ENCODE measurements at regions not wholly inside any gene's neighbourhood (a gene's known extent, or its start where the extent isn't known, plus 50 kb on each side); places are given as distances from the start of the nearest gene placed in this dataset.

GRCh38 chr12:91384806-91385205 lies 202.2 kb upstream of the DCN start:
- peaks cover 35% of the 10 kb centered on the region for H3K4me1 ChIP-seq
- no peaks in the 10 kb centered on the region for H3K9me3 ChIP-seq
- no peaks in the 10 kb centered on the region for H3K36me3 ChIP-seq
- no peak overlapping the region for H3K4me3 ChIP-seq
- no peaks in the 10 kb centered on the region for H3K27me3 ChIP-seq
- DNase-seq (ENCODE audit: extremely low spot score in 2 of 2) = no peak
- no peak overlapping the region for H3K27ac ChIP-seq
- intact Hi-C loops (cut with DNase I) = no loop called here
- no peak for TF ChIP-seq POLR2A (IDR thresholded peaks at IDR 0.05)
- TF ChIP-seq, protein P1, sequence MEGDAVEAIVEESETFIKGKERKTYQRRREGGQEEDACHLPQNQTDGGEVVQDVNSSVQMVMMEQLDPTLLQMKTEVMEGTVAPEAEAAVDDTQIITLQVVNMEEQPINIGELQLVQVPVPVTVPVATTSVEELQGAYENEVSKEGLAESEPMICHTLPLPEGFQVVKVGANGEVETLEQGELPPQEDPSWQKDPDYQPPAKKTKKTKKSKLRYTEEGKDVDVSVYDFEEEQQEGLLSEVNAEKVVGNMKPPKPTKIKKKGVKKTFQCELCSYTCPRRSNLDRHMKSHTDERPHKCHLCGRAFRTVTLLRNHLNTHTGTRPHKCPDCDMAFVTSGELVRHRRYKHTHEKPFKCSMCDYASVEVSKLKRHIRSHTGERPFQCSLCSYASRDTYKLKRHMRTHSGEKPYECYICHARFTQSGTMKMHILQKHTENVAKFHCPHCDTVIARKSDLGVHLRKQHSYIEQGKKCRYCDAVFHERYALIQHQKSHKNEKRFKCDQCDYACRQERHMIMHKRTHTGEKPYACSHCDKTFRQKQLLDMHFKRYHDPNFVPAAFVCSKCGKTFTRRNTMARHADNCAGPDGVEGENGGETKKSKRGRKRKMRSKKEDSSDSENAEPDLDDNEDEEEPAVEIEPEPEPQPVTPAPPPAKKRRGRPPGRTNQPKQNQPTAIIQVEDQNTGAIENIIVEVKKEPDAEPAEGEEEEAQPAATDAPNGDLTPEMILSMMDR (IDR thresholded peaks at IDR 0.05) = no peak
- no peak for TF ChIP-seq POLR2AphosphoS5 (IDR thresholded peaks at IDR 0.05; ENCODE audit: insufficient read depth in 1 of 2, low read depth in 1 of 2)

GRCh38 chr12:91384366-91384765 lies 201.7 kb upstream of the DCN start:
- H3K27me3 ChIP-seq = no peaks in the 10 kb centered on the region
- peaks cover 38% of the 10 kb centered on the region for H3K4me1 ChIP-seq
- H3K4me3 ChIP-seq = no peak overlapping the region
- DNase-seq (ENCODE audit: extremely low spot score in 2 of 2) = no peak
- H3K9me3 ChIP-seq = no peaks in the 10 kb centered on the region
- H3K36me3 ChIP-seq = no peaks in the 10 kb centered on the region
- intact Hi-C loops (cut with DNase I) = no loop called here
- H3K27ac ChIP-seq = no peak overlapping the region
- TF ChIP-seq POLR2A (IDR thresholded peaks at IDR 0.05) (no peak), POLR2AphosphoS5 (IDR thresholded peaks at IDR 0.05; ENCODE audit: insufficient read depth in 1 of 2, low read depth in 1 of 2) (no peak)
- TF ChIP-seq, protein P1 (IDR thresholded peaks at IDR 0.05) = no peak

DNA sequence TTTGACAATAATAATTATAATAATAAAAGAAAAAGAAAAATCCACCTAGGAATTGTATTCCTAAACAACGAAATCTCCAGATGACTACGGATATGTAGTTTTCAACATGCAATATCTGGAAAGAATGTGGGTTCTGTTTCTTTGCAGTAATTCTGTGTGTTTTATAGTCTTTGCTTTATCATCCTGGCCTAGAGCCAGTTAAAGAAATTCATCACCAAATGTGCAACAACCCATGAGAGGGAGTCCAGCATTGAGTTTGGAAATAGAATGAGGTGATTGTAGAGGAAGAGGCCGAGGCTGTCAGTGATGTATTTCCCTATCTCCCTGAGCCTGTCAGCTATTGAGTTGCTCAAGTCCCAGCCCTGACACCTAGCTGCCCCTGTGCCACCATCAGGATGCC lies 200.5 kb upstream of the DCN start:
- no peak for DNase-seq (ENCODE audit: extremely low spot score in 2 of 2)
- H3K36me3 ChIP-seq = no peaks in the 10 kb centered on the region
- no peak overlapping the region for H3K27ac ChIP-seq
- no peaks in the 10 kb centered on the region for H3K9me3 ChIP-seq
- no peak overlapping the region for H3K4me3 ChIP-seq
- H3K4me1 ChIP-seq = peaks cover 26% of the 10 kb centered on the region
- intact Hi-C loops (cut with DNase I) = no loop called here
- H3K27me3 ChIP-seq = no peaks in the 10 kb centered on the region
- TF ChIP-seq POLR2AphosphoS5 (IDR thresholded peaks at IDR 0.05; ENCODE audit: insufficient read depth in 1 of 2, low read depth in 1 of 2) (no peak), POLR2A (IDR thresholded peaks at IDR 0.05) (no peak)
- TF ChIP-seq, protein P1 (IDR thresholded peaks at IDR 0.05) = no peak

DNA sequence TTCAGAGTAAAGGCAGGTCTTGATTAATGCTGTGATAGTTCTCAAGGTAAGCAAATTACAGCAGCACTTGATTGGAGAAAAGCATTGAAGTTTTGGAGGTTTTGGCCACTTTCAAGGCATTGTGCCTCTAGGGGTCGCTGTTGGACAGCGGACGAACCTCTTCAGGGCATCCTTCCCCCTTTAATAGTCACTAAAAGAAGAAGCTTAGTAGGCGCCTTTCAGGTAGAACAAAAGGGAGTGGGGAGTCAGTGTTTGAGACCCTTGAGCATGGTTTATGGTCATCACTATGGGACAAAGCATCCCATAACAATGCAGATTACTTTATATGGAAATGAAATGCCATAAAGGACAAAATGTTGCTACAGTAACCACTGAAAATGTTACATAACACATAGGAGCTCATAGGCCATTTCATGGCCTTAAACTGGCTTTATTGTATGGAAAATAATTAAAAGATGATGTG lies 199.5 kb upstream of the DCN start:
- peaks cover 17% of the 10 kb centered on the region for H3K4me1 ChIP-seq
- no peaks in the 10 kb centered on the region for H3K27me3 ChIP-seq
- DNase-seq (ENCODE audit: extremely low spot score in 2 of 2) = no peak
- H3K27ac ChIP-seq = peak overlapping the region; percentile 86
- no peaks in the 10 kb centered on the region for H3K36me3 ChIP-seq
- intact Hi-C loops (cut with DNase I) = no loop called here
- no peak for TF ChIP-seq POLR2AphosphoS5 (IDR thresholded peaks at IDR 0.05; ENCODE audit: insufficient read depth in 1 of 2, low read depth in 1 of 2)
- TF ChIP-seq, protein P1 (IDR thresholded peaks at IDR 0.05) = peak; percentile 63 to 91 (median 81)
- TF ChIP-seq POLR2A (IDR thresholded peaks at IDR 0.05) = no peak
- peak overlapping the region; percentile 40 to 45 for H3K4me3 ChIP-seq
- H3K9me3 ChIP-seq = no peaks in the 10 kb centered on the region

- TF ChIP-seq, protein P1 (IDR thresholded peaks at IDR 0.05) = no peak
- TF ChIP-seq POLR2AphosphoS5 (IDR thresholded peaks at IDR 0.05; ENCODE audit: insufficient read depth in 1 of 2, low read depth in 1 of 2) = peak in 1 of 2 donors; percentile 76
- intact Hi-C loops (cut with DNase I) = no loop called here
- H3K4me1 ChIP-seq = peaks cover 17% of the 10 kb centered on the region
- H3K27ac ChIP-seq = peak overlapping the region; percentile 86
- H3K9me3 ChIP-seq = no peaks in the 10 kb centered on the region
- H3K4me3 ChIP-seq = peak overlapping the region; percentile 40 to 45
- no peaks in the 10 kb centered on the region for H3K36me3 ChIP-seq
- H3K27me3 ChIP-seq = no peaks in the 10 kb centered on the region
- DNase-seq (ENCODE audit: extremely low spot score in 2 of 2) = no peak
Observed at GRCh38 chr12:91381309-91381804, 198.7 kb upstream of the DCN start.
